ENCODE measurements at regions not wholly inside any gene's neighbourhood (a gene's known extent, or its start where the extent isn't known, plus 50 kb on each side); places are given as distances from the start of the nearest gene placed in this dataset.

- Histone ChIP-seq H3K9me3 (peaks cover 0 to 3% (median 0%) of the 10 kb centered on the region in 4 donors), H3K36me3 (no peaks in the 10 kb centered on the region), H3K27me3 (no peaks in the 10 kb centered on the region), H3K27ac (no peak overlapping the region), H3K4me3 (no peak overlapping the region), H3K4me1 (no peaks in the 10 kb centered on the region)
- no peak for DNase-seq
- TF ChIP-seq CTCF (IDR thresholded peaks at IDR 0.05) = no peak
- no peak for TF ChIP-seq POLR2A (IDR thresholded peaks at IDR 0.05)
These were observed 157.0 kb downstream of the ACTL7B start for GRCh38 chr9:108698801-108699200.

DNA sequence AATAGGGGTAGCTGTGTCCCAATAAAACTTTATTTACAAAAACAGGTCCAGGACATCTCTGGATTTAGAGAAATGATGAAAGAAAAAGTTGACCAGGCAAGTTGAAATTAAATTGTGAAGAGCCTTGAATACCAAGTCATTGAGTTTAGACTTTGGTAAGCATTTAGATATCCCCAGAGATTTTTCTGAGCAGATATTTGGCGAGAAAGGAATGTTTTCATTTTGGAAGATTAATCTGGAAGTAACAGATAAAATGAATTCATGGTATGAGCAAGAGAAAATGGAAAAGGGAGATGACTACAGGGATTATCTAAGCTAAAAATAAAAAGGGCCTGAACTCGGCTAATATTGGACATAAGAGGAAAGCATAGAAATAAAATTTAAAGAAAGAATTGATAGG, 157.6 kb downstream of the ACTL7B start:
- Histone ChIP-seq H3K4me1 (no peaks in the 10 kb centered on the region), H3K36me3 (no peaks in the 10 kb centered on the region), H3K4me3 (no peak overlapping the region), H3K27ac (no peak overlapping the region), H3K9me3 (peaks cover 0 to 3% (median 0%) of the 10 kb centered on the region in 4 donors), H3K27me3 (no peaks in the 10 kb centered on the region)
- no peak for DNase-seq
- TF ChIP-seq CTCF (IDR thresholded peaks at IDR 0.05) (no peak), POLR2A (IDR thresholded peaks at IDR 0.05) (no peak)

GRCh38 chr9:108696156-108696555, 159.6 kb downstream of the ACTL7B start:
- no peaks in the 10 kb centered on the region for H3K27me3 ChIP-seq
- H3K4me1 ChIP-seq = no peaks in the 10 kb centered on the region
- no peak for TF ChIP-seq POLR2A (IDR thresholded peaks at IDR 0.05)
- no peak for TF ChIP-seq CTCF (IDR thresholded peaks at IDR 0.05)
- H3K27ac ChIP-seq = no peak overlapping the region
- no peak overlapping the region for H3K4me3 ChIP-seq
- DNase-seq = no peak
- H3K9me3 ChIP-seq = peaks cover 0 to 3% (median 0%) of the 10 kb centered on the region in 4 donors
- no peaks in the 10 kb centered on the region for H3K36me3 ChIP-seq

- H3K27ac ChIP-seq = no peak overlapping the region
- DNase-seq = no peak
- H3K4me1 ChIP-seq = no peaks in the 10 kb centered on the region
- TF ChIP-seq CTCF (IDR thresholded peaks at IDR 0.05) (no peak), POLR2A (IDR thresholded peaks at IDR 0.05) (no peak)
- no peaks in the 10 kb centered on the region for H3K27me3 ChIP-seq
- no peaks in the 10 kb centered on the region for H3K36me3 ChIP-seq
- H3K4me3 ChIP-seq = no peak overlapping the region
- peaks cover 0 to 3% (median 0%) of the 10 kb centered on the region in 4 donors for H3K9me3 ChIP-seq
These were observed 161.6 kb downstream of the ACTL7B start for GRCh38 chr9:108694170-108694569.

GRCh38 chr9:108691614-108692013, 164.2 kb downstream of the ACTL7B start:
- H3K36me3 ChIP-seq = no peaks in the 10 kb centered on the region
- DNase-seq = peak in 2 of 3 donors; percentile 74 to 78

More at GRCh38 chr9:108691614-108692013, 164.2 kb downstream of the ACTL7B start:
- Histone ChIP-seq H3K4me3 (no peak overlapping the region), H3K9me3 (peaks cover 0 to 3% (median 0%) of the 10 kb centered on the region in 4 donors), H3K4me1 (no peaks in the 10 kb centered on the region), H3K27me3 (no peaks in the 10 kb centered on the region), H3K27ac (no peak overlapping the region)
- no peak for TF ChIP-seq POLR2A (IDR thresholded peaks at IDR 0.05)
- no peak for TF ChIP-seq CTCF (IDR thresholded peaks at IDR 0.05)
